ENCODE measurements at regions not wholly inside any gene's neighbourhood (a gene's known extent, or its start where the extent isn't known, plus 50 kb on each side); places are given as distances from the start of the nearest gene placed in this dataset.
A peak's percentile ranks its signal among the peaks of the same experiment; 100 is the strongest.

DNA sequence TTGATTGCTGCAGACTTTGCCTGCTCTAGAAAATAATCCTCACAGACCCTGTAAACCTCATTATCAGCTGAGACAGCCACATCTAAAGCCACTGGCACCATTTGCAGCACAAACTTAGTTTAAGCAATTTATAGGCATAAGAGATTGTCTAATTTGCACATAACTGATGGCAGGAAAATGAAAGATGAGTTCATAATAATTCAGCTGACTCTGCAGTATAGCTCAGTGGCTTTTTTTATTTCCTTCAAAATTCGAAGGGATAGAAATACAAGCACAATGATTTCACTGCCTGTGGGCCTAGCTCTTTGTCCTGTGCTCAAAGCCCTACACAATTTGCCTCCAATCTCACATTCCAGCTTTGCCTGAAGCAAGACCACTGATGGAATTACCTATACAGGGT is 341.2 kb downstream of the RAD51AP2 start:
- intact Hi-C loops (cut with micrococcal nuclease; ENCODE audit: unreplicated experiment): no loop called here
- CTCF ChIA-PET: no interaction called here
- BruUV-seq (replicated peaks): no TSS peak
- no peaks in the 10 kb centered on the region for H3K4me1 ChIP-seq (ENCODE audit: control insufficient read depth, insufficient read depth, low read length)
- H3K4me3 ChIP-seq (ENCODE audit: low read depth in 2 of 2, low read length in 2 of 2): no peak overlapping the region
- H3K36me3 ChIP-seq (ENCODE audit: control insufficient read depth, insufficient read depth, low read length): no peaks in the 10 kb centered on the region
- in situ Hi-C loops (cut with HindIII; ENCODE audit: low pct_unique_long_range_greater_than_20kb, low sequenced_read_pairs): no loop called here
- POLR2A ChIA-PET: no interaction called here
- no peaks in the 10 kb centered on the region for H3K9me3 ChIP-seq (ENCODE audit: control insufficient read depth, insufficient read depth, low read depth, low read length)
- no peaks in the 10 kb centered on the region for H3K27me3 ChIP-seq (ENCODE audit: control insufficient read depth, insufficient read depth, low read length)
- no peak overlapping the region for H3K27ac ChIP-seq (ENCODE audit: low read length)
- ATAC-seq (no peak), DNase-seq (ENCODE audit: low read depth, low spot score) (no peak)
- TF ChIP-seq POLR2AphosphoS5 (IDR thresholded peaks at IDR 0.05; ENCODE audit: low read depth, low read length) (no peak), TCF7L2 (IDR thresholded peaks at IDR 0.05; ENCODE audit: low read depth, low read length) (no peak), SIN3A (IDR thresholded peaks at IDR 0.05; ENCODE audit: borderline replicate concordance, insufficient read depth, low read depth, low read length) (no peak)
- TF ChIP-seq, protein P1, sequence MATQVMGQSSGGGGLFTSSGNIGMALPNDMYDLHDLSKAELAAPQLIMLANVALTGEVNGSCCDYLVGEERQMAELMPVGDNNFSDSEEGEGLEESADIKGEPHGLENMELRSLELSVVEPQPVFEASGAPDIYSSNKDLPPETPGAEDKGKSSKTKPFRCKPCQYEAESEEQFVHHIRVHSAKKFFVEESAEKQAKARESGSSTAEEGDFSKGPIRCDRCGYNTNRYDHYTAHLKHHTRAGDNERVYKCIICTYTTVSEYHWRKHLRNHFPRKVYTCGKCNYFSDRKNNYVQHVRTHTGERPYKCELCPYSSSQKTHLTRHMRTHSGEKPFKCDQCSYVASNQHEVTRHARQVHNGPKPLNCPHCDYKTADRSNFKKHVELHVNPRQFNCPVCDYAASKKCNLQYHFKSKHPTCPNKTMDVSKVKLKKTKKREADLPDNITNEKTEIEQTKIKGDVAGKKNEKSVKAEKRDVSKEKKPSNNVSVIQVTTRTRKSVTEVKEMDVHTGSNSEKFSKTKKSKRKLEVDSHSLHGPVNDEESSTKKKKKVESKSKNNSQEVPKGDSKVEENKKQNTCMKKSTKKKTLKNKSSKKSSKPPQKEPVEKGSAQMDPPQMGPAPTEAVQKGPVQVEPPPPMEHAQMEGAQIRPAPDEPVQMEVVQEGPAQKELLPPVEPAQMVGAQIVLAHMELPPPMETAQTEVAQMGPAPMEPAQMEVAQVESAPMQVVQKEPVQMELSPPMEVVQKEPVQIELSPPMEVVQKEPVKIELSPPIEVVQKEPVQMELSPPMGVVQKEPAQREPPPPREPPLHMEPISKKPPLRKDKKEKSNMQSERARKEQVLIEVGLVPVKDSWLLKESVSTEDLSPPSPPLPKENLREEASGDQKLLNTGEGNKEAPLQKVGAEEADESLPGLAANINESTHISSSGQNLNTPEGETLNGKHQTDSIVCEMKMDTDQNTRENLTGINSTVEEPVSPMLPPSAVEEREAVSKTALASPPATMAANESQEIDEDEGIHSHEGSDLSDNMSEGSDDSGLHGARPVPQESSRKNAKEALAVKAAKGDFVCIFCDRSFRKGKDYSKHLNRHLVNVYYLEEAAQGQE (IDR thresholded peaks at IDR 0.05; ENCODE audit: insufficient read depth in 1 of 2, low read depth in 2 of 2, low read length in 1 of 2): no peak
- TF ChIP-seq, protein P2, sequence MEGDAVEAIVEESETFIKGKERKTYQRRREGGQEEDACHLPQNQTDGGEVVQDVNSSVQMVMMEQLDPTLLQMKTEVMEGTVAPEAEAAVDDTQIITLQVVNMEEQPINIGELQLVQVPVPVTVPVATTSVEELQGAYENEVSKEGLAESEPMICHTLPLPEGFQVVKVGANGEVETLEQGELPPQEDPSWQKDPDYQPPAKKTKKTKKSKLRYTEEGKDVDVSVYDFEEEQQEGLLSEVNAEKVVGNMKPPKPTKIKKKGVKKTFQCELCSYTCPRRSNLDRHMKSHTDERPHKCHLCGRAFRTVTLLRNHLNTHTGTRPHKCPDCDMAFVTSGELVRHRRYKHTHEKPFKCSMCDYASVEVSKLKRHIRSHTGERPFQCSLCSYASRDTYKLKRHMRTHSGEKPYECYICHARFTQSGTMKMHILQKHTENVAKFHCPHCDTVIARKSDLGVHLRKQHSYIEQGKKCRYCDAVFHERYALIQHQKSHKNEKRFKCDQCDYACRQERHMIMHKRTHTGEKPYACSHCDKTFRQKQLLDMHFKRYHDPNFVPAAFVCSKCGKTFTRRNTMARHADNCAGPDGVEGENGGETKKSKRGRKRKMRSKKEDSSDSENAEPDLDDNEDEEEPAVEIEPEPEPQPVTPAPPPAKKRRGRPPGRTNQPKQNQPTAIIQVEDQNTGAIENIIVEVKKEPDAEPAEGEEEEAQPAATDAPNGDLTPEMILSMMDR (IDR thresholded peaks at IDR 0.05): no peak

DNA sequence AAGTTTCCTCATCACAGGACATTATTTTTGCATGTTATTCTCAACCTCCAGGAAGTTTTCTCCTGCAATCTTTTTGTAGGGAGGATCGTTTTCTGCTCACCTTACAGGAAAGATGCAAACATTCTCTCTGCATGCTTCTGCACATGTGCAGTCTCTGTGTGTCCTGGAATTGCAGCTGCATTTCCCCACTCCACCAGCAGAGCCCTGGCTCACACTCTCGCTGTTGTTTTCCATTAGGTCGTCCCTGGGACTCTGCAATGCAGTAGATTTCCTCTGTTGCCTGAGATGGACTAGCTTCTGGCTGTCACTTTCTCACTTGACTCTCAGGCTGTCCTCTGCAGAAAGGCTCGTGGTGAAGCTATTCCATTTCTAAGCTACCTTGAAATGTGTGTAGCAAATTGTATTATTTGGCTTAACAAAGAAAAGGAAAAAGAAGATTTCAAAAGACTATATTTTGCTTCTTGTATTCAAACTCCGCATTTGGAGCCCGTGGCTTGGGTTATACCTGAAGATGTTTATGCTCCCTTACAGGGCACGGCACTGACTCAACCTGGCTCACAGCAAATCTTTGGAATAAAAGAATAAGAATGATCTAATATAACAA is 346.7 kb downstream of the RAD51AP2 start:
- no peak for TF ChIP-seq TCF7L2 (IDR thresholded peaks at IDR 0.05; ENCODE audit: low read depth, low read length)
- TF ChIP-seq, protein P2 (IDR thresholded peaks at IDR 0.05): peak; percentile 24; the same call in 1 of the 2 replicates
- CTCF ChIA-PET: no interaction called here
- Histone ChIP-seq H3K4me1 (ENCODE audit: control insufficient read depth, insufficient read depth, low read length) (no peaks in the 10 kb centered on the region), H3K27me3 (ENCODE audit: control insufficient read depth, insufficient read depth, low read length) (no peaks in the 10 kb centered on the region), H3K27ac (ENCODE audit: low read length) (no peak overlapping the region), H3K9me3 (ENCODE audit: control insufficient read depth, insufficient read depth, low read depth, low read length) (no peaks in the 10 kb centered on the region), H3K36me3 (ENCODE audit: control insufficient read depth, insufficient read depth, low read length) (no peaks in the 10 kb centered on the region), H3K4me3 (ENCODE audit: low read depth in 2 of 2, low read length in 2 of 2) (no peak overlapping the region)
- in situ Hi-C loops (cut with HindIII; ENCODE audit: low pct_unique_long_range_greater_than_20kb, low sequenced_read_pairs): no loop called here
- intact Hi-C loops (cut with micrococcal nuclease; ENCODE audit: unreplicated experiment): no loop called here
- POLR2A ChIA-PET: no interaction called here
- ATAC-seq (no peak), DNase-seq (ENCODE audit: low read depth, low spot score) (peak; percentile 2)
- no TSS peak for BruUV-seq (replicated peaks)

Measured in Panc1 (cell line).